ENCODE measurements at regions not wholly inside any gene's neighbourhood (a gene's known extent, or its start where the extent isn't known, plus 50 kb on each side); places are given as distances from the start of the nearest gene placed in this dataset.
"Not testable (repeated sequence)": the region's sequence is repeated elsewhere in the genome, so short reads cannot be mapped to it uniquely, and the experiment has no call there.

DNA sequence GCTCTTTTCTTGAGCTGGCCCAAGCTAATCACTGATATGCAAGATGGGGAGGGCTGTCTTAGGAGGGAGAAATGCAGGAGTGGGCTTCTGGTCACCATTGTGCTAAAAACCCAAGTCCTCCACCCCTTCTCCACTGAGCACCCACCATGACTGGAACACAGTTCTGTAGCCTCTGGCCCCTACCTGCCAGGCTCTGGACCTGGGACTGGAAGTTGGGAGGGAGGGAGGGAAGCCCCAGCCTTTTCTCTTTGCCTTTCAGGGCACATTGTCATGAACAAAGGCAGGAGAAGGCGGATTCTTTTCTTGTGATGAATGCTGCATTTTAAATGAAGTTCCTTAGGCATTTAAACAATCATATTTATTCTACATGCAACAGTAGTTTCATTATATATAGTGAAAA is 559.1 kb upstream of the TRPC7 start:
- DNase-seq: no peak

DNA sequence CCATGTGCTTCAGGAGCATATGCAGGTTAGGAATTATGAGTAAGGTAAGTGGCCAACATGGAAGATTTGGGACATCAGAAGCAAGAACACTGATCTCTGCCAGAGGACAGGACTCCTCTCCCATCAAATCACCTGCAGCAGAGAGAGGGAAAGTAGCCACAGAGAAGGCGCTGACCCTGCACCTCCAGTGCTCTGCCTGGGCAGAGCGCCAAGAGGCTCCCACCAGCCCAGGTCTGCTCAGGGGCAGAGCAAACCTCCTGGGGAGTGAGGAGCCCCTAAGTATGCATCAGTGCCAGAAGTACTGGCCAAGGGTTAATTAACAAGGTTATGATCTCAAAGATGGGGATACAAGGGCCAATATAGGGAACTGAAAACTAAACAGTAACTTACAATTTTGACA is 545.3 kb upstream of the TRPC7 start:
- no peak for DNase-seq

DNA sequence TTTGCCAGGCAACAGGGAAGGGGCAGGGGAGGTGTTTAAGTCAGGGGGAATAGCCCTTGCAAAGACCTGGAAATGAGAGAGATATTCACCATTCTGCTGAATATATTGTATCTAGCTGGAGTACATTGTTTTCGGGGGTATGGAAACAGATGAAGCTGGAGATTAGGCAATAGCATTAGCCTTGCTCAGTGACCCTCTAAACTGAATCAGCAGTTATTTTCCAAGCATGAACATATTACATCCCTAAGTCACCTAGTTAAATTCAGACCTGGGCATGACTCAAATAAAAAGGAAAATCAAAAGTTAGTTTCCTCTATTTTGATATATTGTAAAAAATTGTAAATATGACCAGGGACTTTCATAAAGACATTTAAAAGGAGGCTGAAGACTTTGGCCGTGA is 544.6 kb upstream of the TRPC7 start:
- DNase-seq: no peak

DNA sequence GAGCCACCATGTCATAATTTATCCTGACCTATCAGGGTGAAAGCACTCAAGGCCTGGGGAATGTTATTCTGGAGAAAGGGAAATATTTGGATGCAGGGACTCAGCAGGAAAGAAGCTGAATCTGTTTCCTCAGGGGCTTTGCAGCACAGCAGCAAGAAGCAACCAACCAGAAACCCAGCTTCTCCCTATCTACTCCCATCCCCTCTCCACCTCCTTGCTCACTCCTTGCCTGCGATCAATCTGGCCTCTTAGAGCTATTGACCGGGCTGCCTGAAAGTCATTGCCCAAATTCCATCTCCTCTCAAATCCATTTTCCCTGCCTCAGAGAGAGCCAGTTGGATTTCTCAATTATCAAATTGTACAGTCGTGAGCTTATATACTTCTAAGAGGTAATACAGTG is 542.0 kb upstream of the TRPC7 start:
- DNase-seq: no peak

DNA sequence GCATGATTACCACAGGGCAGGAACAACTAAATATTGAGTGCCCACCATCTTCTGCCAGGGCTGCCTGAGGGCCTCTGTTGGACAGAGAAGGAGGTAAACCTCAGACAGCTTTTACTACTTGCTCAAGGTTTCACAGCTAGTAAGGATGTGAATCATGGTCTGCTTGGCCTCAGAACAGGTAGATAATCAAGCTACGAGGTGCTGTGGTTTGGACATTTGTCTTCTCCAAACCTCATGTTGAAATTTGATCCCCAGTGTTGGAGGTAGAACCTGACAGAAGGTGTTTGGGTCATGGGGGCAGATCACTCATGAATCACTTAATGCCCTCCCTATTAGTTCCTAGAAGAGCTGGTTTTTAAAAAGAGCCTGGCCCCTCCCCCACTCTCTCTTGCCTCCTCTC is 541.2 kb upstream of the TRPC7 start:
- DNase-seq: no peak

- no peak for DNase-seq
Observed at GRCh38 chr5:136905571-136905970, 540.2 kb upstream of the TRPC7 start.

- no peak for DNase-seq
Observed at GRCh38 chr5:136894070-136894469, 528.7 kb upstream of the TRPC7 start.

DNA sequence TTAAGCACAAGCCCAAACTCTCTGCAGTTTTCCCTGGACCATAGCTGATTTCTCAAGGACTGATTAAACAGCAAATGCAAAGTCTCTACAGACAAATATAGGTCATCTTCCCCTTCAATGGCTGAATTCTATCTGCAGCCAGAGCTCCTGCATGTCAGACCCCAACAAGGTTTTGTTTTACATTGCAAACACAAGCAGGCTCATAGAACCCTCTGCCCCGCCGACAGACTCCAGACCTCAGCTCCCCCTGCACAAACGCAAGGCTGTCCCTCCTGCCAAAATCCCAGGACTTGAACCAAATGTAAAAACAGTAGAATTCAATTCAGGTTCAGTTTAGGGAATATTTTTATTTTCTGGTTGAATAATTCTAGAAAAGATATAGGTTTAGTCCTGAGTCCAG is 526.7 kb upstream of the TRPC7 start:
- no peak for DNase-seq

GRCh38 chr5:136891175-136891972 is 526.0 kb upstream of the TRPC7 start:
- no peak for DNase-seq

- DNase-seq: no peak
Observed at GRCh38 chr5:136890431-136891148, 525.2 kb upstream of the TRPC7 start.

- DNase-seq: no peak
Observed at GRCh38 chr5:136886608-136887007, 521.3 kb upstream of the TRPC7 start.

- no peak for DNase-seq
Observed at GRCh38 chr5:136864960-136865359, 499.6 kb upstream of the TRPC7 start.

GRCh38 chr5:136856648-136857047 is 491.3 kb upstream of the TRPC7 start:
- no peak for DNase-seq

DNA sequence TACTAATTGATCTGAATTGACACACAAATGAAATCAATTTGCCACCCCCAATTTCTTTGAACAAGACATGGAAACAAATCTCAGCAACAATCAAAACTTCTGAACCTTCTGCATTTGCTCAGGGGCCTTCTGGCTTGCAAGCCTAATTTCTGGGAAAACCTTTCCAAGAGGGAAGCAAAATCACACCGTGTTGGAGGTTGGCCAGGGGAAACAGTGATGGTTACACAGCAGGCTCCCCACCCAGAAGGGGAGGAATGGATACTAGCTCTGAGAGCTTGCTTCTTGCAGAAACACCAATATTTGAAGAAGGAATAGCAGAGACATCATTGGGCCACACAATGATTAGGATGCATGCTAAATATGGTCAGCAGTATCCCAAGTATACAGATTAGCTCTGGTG is 488.6 kb upstream of the TRPC7 start:
- DNase-seq: no peak

DNA sequence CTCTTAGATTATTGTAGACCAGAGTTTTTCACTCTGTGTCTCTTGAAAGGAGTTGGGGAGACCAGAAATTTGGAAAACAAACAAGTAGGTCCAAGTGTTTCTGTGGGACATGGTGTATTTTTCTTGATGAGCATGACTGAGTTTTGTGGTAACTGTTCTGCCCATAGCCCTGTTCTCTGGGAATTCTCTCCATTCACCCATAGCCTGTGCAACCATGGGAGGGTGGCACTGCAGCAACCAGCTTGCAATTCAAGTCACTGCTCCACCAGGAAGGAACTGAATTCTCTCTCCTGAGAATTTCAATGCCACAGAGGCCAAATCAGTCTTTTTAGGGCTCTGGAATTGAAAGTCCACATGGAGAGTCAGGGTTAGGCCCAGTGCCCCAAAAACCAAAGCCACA is 475.3 kb upstream of the TRPC7 start:
- no peak for DNase-seq

DNA sequence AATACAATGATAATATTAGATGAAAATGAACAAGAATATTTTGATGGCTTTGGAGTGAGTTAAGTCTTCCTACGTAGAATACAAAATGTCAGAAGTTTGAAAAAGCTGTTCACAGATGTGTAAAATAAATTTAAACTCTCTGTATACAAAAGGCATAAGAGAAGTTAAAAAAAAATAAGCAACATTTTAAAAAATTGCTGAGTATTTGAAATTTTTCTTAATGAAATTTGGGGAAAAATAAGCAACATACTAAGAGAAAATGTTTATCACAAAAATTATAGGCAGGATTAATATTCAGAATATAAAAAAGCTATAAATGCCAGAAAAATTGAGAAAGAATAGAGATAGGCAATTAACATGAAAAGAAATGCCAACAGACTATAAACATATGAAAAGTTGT is 470.7 kb upstream of the TRPC7 start:
- no peak for DNase-seq

DNA sequence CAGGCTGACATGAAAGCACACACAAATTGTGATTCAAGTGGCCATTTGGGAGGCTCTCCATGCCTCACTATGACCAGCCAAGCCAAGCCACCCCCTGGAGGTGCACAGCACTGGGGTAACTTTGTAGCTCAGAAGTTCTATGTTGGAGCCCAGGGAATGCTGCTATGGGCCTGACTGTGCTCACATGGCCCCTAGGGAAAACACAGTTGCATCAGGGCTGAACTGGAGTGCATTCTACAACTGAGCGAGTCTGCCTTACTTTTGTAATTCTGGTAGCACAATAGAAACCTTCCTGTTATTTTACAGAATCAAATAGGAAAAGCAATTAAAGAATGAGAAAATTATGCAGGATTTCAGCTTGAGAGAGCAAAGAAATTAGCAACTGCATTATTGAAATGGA is 455.5 kb upstream of the TRPC7 start:
- no peak for DNase-seq

DNA sequence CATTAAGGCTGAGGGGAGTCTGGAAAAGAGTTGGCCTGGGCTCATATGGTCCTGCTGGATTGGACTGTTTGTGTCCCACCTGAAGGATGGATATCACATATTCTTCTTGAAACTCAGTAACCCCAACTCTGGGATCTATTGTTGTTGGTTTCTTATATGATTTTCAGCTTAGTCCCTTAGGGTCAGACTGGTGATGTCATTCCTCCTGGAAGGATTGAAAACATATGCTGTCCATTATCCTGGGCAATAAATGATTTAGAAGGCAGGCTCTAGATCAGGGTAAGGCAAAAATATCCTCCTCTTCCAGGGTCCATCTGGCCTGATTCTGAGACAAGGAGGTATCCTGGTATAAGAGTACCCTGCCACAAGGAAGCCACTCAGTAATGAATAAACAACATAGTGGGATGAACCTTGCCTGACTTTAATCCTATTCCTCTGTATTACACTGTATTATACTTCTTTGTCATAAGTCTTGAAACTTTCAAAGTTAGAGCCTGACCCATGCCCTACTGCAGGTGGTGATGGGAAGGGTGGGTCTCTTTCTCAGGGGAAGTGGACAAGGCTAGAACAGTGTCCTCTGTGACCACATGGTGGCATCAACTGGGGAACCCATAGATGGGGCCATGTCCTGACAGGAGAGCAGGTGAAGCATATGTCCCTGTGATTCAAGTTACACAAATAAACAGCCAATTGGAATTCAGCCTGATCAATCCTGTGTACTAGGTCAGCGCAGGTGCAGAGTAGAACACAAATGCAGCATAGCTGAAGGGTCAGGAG is 454.4 kb upstream of the TRPC7 start:
- DNase-seq: no peak

DNA sequence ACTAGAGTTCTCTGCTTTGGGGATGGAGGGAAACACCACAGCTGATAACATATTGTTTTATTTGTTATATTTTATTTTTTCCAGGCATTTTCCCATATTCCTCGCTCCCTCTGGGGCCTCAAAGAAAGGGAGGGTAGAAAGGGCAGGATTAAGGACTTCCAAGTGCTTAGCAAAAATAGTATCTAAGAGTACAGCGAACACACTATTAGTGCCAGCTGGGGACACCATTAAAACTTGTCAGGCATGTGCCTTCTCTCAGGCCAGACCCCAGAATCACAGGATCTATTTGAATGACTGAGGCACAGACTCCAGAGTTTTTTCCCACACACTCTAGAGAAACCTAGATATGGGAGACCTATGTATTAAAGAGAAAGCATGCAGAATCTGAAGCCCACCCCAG is 451.0 kb upstream of the TRPC7 start:
- no peak for DNase-seq

- DNase-seq: no peak
Observed at GRCh38 chr5:136814619-136815378, 449.5 kb upstream of the TRPC7 start.

GRCh38 chr5:136812270-136812669 is 446.9 kb upstream of the TRPC7 start:
- not testable (repeated sequence) for DNase-seq

DNA sequence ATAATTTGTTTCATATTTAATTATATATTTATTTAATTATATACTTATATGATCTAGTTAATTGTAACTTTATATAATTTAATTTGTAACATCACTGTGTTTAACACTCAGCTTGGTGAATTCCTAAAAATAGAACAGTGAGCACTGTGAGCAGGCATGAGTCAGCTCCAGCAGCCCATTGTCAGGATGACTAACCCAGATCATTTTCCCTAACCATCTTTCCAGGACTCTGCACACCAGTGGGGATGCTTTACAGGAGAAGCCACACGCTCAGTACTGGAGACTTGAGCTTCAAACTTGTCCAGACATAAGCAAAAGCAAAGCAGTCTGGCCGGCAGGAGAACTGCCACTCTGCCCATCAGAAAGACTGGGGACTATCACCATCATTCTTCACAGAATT is 446.2 kb upstream of the TRPC7 start:
- DNase-seq: no peak

GRCh38 chr5:136811086-136811485 is 445.7 kb upstream of the TRPC7 start:
- DNase-seq: no peak
